ENCODE measurements at regions not wholly inside any gene's neighbourhood (a gene's known extent, or its start where the extent isn't known, plus 50 kb on each side); places are given as distances from the start of the nearest gene placed in this dataset.

- no peaks in the 10 kb centered on the region for H3K4me1 ChIP-seq
- no peaks in the 10 kb centered on the region for H3K27me3 ChIP-seq
- ATAC-seq: no peak
- no peak overlapping the region for H3K27ac ChIP-seq
- no peak for DNase-seq
- 72 to 79% methylated on average over 9 of the region's 9 CpGs for WGBS, 2 donors
- no peak for TF ChIP-seq CTCF (IDR thresholded peaks at IDR 0.05)
- no peak for TF ChIP-seq POLR2A (IDR thresholded peaks at IDR 0.05)
- no peaks in the 10 kb centered on the region for H3K9me3 ChIP-seq
- no peaks in the 10 kb centered on the region for H3K36me3 ChIP-seq (replicated peaks in 1 of 2; ENCODE audit: insufficient read depth in 1 of 2, low read depth in 2 of 2)
- intact Hi-C loops (cut with DNase I): no loop called here
- no peak overlapping the region for H3K4me3 ChIP-seq
Measured at GRCh38 chr6:86474081-86474480, 463.2 kb upstream of the HTR1E start.

- Histone ChIP-seq H3K9me3 (no peaks in the 10 kb centered on the region), H3K4me1 (no peaks in the 10 kb centered on the region), H3K4me3 (no peak overlapping the region), H3K27ac (no peak overlapping the region), H3K36me3 (replicated peaks in 1 of 2; ENCODE audit: insufficient read depth in 1 of 2, low read depth in 2 of 2) (no peaks in the 10 kb centered on the region), H3K27me3 (no peaks in the 10 kb centered on the region)
- intact Hi-C loops (cut with DNase I): no loop called here
- WGBS, 2 donors: 47 to 61% methylated on average over 3 of the region's 3 CpGs
- DNase-seq (no peak), ATAC-seq (no peak)
- TF ChIP-seq POLR2A (IDR thresholded peaks at IDR 0.05) (no peak), CTCF (IDR thresholded peaks at IDR 0.05) (no peak)
Measured at GRCh38 chr6:86471791-86472190, 465.5 kb upstream of the HTR1E start.

- H3K27ac ChIP-seq: peak overlapping the region; percentile 56 to 78 (median 64)
Measured at GRCh38 chr6:86459978-86460377, 477.4 kb upstream of the HTR1E start.

GRCh38 chr6:86456821-86457220, 480.5 kb upstream of the HTR1E start:
- ATAC-seq (no peak), DNase-seq (no peak)
- no peaks in the 10 kb centered on the region for H3K27me3 ChIP-seq
- H3K9me3 ChIP-seq: peaks cover 0 to 4% (median 0%) of the 10 kb centered on the region in 3 donors
- H3K27ac ChIP-seq: no peak overlapping the region
- TF ChIP-seq POLR2A (IDR thresholded peaks at IDR 0.05) (no peak), CTCF (IDR thresholded peaks at IDR 0.05) (no peak)
- H3K4me3 ChIP-seq: no peak overlapping the region
- no peaks in the 10 kb centered on the region for H3K4me1 ChIP-seq
- no peaks in the 10 kb centered on the region for H3K36me3 ChIP-seq (replicated peaks in 1 of 2; ENCODE audit: insufficient read depth in 1 of 2, low read depth in 2 of 2)
- intact Hi-C loops (cut with DNase I): no loop called here

More at GRCh38 chr6:86459978-86460377, 477.4 kb upstream of the HTR1E start:
- TF ChIP-seq CTCF (IDR thresholded peaks at IDR 0.05): no peak
- TF ChIP-seq POLR2A (IDR thresholded peaks at IDR 0.05): peak in 1 of 3 donors; percentile 11
- Histone ChIP-seq H3K4me1 (no peaks in the 10 kb centered on the region), H3K36me3 (replicated peaks in 1 of 2; ENCODE audit: insufficient read depth in 1 of 2, low read depth in 2 of 2) (no peaks in the 10 kb centered on the region), H3K9me3 (no peaks in the 10 kb centered on the region), H3K4me3 (no peak overlapping the region), H3K27me3 (no peaks in the 10 kb centered on the region)
- DNase-seq (peak in 3 of 4 donors; percentile 13 to 20 (median 18)), ATAC-seq (peak; percentile 81)
- WGBS, 2 donors: 28 to 32% methylated on average over 4 of the region's 4 CpGs
- intact Hi-C loops (cut with DNase I): no loop called here

- no peaks in the 10 kb centered on the region for H3K4me1 ChIP-seq
- intact Hi-C loops (cut with DNase I): no loop called here
- ATAC-seq (no peak), DNase-seq (no peak)
- peaks cover 0 to 4% (median 0%) of the 10 kb centered on the region in 3 donors for H3K9me3 ChIP-seq
- 27 to 35% methylated on average over 1 of the region's 1 CpG for WGBS, 2 donors
- TF ChIP-seq POLR2A (IDR thresholded peaks at IDR 0.05) (no peak), CTCF (IDR thresholded peaks at IDR 0.05) (no peak)
- H3K27ac ChIP-seq: no peak overlapping the region
- no peaks in the 10 kb centered on the region for H3K36me3 ChIP-seq (replicated peaks in 1 of 2; ENCODE audit: insufficient read depth in 1 of 2, low read depth in 2 of 2)
- no peaks in the 10 kb centered on the region for H3K27me3 ChIP-seq
- H3K4me3 ChIP-seq: no peak overlapping the region
Measured at GRCh38 chr6:86453232-86453631, 484.1 kb upstream of the HTR1E start.

Measured in body of pancreas (tissue), 4 donors.